GM12878 (cell line): ENCODE measurements at regions not wholly inside any gene's neighbourhood (a gene's known extent, or its start where the extent isn't known, plus 50 kb on each side); places are given as distances from the start of the nearest gene placed in this dataset.

ENCODE experiments used
- ATAC-seq: fragments of 200-7000 bp; cut with Tn5 transposase; 3 replicates; pipeline ENCODE4 v1.9.1; 2020; ENCODE audit warnings: mild to moderate bottlenecking, moderate library complexity
- BruUV-seq: library from RNA; stranded (reverse); fragments of 400-500 nt; replicated peaks from 2 replicates; lab custom pipeline; 2021; lab: Mats Ljungman, UMichigan
- CTCF ChIA-PET: fragments of 300-600 bp; sonication (Branson Sonifier 250); formaldehyde crosslinking; extraction: SDS; loops from one replicate; lab custom pipeline; 2021; ENCODE audit warnings: inconsistent platforms; lab: Yijun Ruan, JAX
- POLR2A ChIA-PET: fragments of 350-600 bp; formaldehyde crosslinking; extraction: SDS; loops from one replicate; lab custom pipeline; 2021; ENCODE audit warnings: inconsistent platforms; lab: Charles Lee
- RAD21 ChIA-PET: fragments of 300-600 bp; sonication (Branson Sonifier 250); formaldehyde crosslinking; loops from one replicate; lab custom pipeline; 2023; ENCODE audit warnings: antibody characterized with exemption; ENCODE audit not compliant: unreplicated experiment; lab: Charles Lee
- SMC1A ChIA-PET: fragments of 300-600 bp; sonication (Branson Sonifier 250); formaldehyde crosslinking; loops from one replicate; lab custom pipeline; 2023; ENCODE audit not compliant: unreplicated experiment, uncharacterized antibody; lab: Charles Lee
- DNase-seq: peaks from one replicate; pipeline ENCODE4 v3.0.0-alpha.2; 2011; ENCODE audit warnings: low read depth, low spot score
- FAIRE-seq: peaks from 3 replicates; lab custom pipeline; 2011; peaks lifted over from hg19 to GRCh38; lab: Jason Lieb, UNC
- H2AFZ ChIP-seq: 2 replicates; pipeline ENCODE4 v1.6.0; 2011; ENCODE audit warnings: low read depth, low read length, control low read depth; ENCODE audit not compliant: control insufficient read depth
- H3K27ac ChIP-seq: 2 replicates; pipeline ENCODE4 v1.5.1; 2011; ENCODE audit warnings: control low read depth; ENCODE audit not compliant: control insufficient read depth, insufficient read depth
- H3K27me3 ChIP-seq, 2 experiments: replicated peaks in 1 of 2; 2 replicates each; pipeline versions ENCODE4 v1.6.0 to v1.6.1; 2011; ENCODE audit warnings: low read length in 1 of 2; ENCODE audit not compliant: control insufficient read depth in 2 of 2, insufficient read depth in 2 of 2
- H3K36me3 ChIP-seq, 2 experiments: 2 replicates each; pipeline ENCODE4 v1.5.1; 2011; ENCODE audit warnings: low read length in 1 of 2; ENCODE audit not compliant: control insufficient read depth in 2 of 2, insufficient read depth in 2 of 2
- H3K4me1 ChIP-seq: 2 replicates; pipeline ENCODE4 v1.6.1; 2011; ENCODE audit warnings: mild to moderate bottlenecking, low read length, moderate library complexity, mixed read lengths; ENCODE audit not compliant: control insufficient read depth, insufficient read depth
- H3K4me2 ChIP-seq: 2 replicates; pipeline ENCODE4 v1.6.0; 2011; ENCODE audit warnings: control low read depth; ENCODE audit not compliant: control insufficient read depth, insufficient read depth
- H3K4me3 ChIP-seq: fragments of 200-600 bp; sonication (generic); 2 replicates; pipeline ENCODE4 v1.5.1; 2016
- H3K79me2 ChIP-seq: 2 replicates; pipeline ENCODE4 v1.6.0; 2011; ENCODE audit warnings: low read length; ENCODE audit not compliant: control insufficient read depth, insufficient read depth
- H3K9ac ChIP-seq: 2 replicates; pipeline ENCODE4 v1.8.0; 2011; ENCODE audit warnings: low read length, control low read depth, mixed read lengths; ENCODE audit not compliant: control insufficient read depth, insufficient read depth
- H3K9me3 ChIP-seq: replicated peaks from 3 replicates; pipeline ENCODE4 v1.5.1; 2011; ENCODE audit warnings: mild to moderate bottlenecking, low read length; ENCODE audit not compliant: control insufficient read depth, insufficient read depth
- H4K20me1 ChIP-seq: 2 replicates; pipeline ENCODE4 v1.6.0; 2011; ENCODE audit not compliant: control insufficient read depth, insufficient read depth
- ASH2L ChIP-seq: fragments of 300-600, 200-600 bp; sonication (generic); IDR thresholded peaks from 2 replicates; pipeline ENCODE4 v1.6.1; 2017; ENCODE audit warnings: low read depth, mild to moderate bottlenecking, borderline replicate concordance
- BMI1 ChIP-seq: fragments of 450-650 bp; IDR thresholded peaks from 2 replicates; pipeline ENCODE4 v1.6.1; 2016; ENCODE audit warnings: mild to moderate bottlenecking, moderate library complexity, borderline replicate concordance
- CREM ChIP-seq: IDR thresholded peaks from 2 replicates; pipeline ENCODE4 v1.6.1; 2014; ENCODE audit warnings: antibody characterized with exemption, low read depth
- IRF4 ChIP-seq: IDR thresholded peaks from 2 replicates; pipeline ENCODE4 v1.6.1; 2011; ENCODE audit warnings: low read depth, low read length
- JUND ChIP-seq: IDR thresholded peaks from 2 replicates; pipeline ENCODE4 v1.6.1; 2012; ENCODE audit warnings: low read depth, mild to moderate bottlenecking, low read length, improper control_type of control experiment, moderate library complexity
- MYC ChIP-seq: IDR thresholded peaks from 2 replicates; pipeline ENCODE4 v1.6.1; 2011; ENCODE audit warnings: mild to moderate bottlenecking, low read length, moderate library complexity, inconsistent platforms; ENCODE audit not compliant: insufficient read depth, insufficient replicate concordance, insufficient read length, severe bottlenecking
- NR2C1 ChIP-seq: fragments of 450-650 bp; IDR thresholded peaks from 2 replicates; pipeline ENCODE4 v1.6.1; 2017; ENCODE audit warnings: antibody characterized with exemption, mild to moderate bottlenecking, moderate library complexity
- POU2F2 ChIP-seq: IDR thresholded peaks from 3 replicates; pipeline ENCODE4 v1.6.1; 2011; ENCODE audit warnings: low read depth, mild to moderate bottlenecking, low read length, borderline replicate concordance
- TCF12 ChIP-seq: IDR thresholded peaks from 2 replicates; pipeline ENCODE4 v1.6.1; 2011; ENCODE audit warnings: low read depth, mild to moderate bottlenecking, low read length
- YBX1 ChIP-seq: fragments of 450-650 bp; IDR thresholded peaks from 2 replicates; pipeline ENCODE4 v1.6.1; 2016; ENCODE audit warnings: antibody characterized with exemption
- ZBED1 ChIP-seq: IDR thresholded peaks from 2 replicates; pipeline ENCODE4 v1.6.1; 2016; ENCODE audit warnings: borderline replicate concordance
- ZNF622 ChIP-seq: fragments of 450-650 bp; IDR thresholded peaks from 2 replicates; pipeline ENCODE4 v1.6.1; 2017; ENCODE audit warnings: mild to moderate bottlenecking, inconsistent platforms
- ZZZ3 ChIP-seq: IDR thresholded peaks from 2 replicates; pipeline ENCODE4 v1.6.1; 2011; ENCODE audit warnings: low read depth; ENCODE audit not compliant: control insufficient read depth, insufficient read length
- WGBS: methylation state at CpG from one replicate; pipeline ENCODE4 v1.1.6; 2016; ENCODE audit warnings: low lambda C conversion rate; ENCODE audit not compliant: insufficient replicate concordance, insufficient coverage; ENCODE audit errors: missing lambda C conversion rate; 5-methylcytosine and 5-hydroxymethylcytosine counted together
- in situ Hi-C: fragments of 300-500 bp; cut with MboI; formaldehyde crosslinking; loops from 9 replicates; pipeline ENCODE4 v1.14.3; 2018; ENCODE audit warnings: mixed read lengths
- intact Hi-C: fragments of 100-400 bp; cut with micrococcal nuclease; formaldehyde crosslinking; loops from one replicate; pipeline ENCODE4 v1.14.2; 2022; ENCODE audit not compliant: unreplicated experiment
- TF ChIP-seq, protein P1 (sequence below): IDR thresholded peaks from 2 replicates; pipeline ENCODE4 v1.6.1; 2011; ENCODE audit warnings: borderline replicate concordance, low read depth, mild to moderate bottlenecking, moderate library complexity, mixed read lengths, low read length; ENCODE audit not compliant: insufficient read depth; ENCODE audit errors: extremely low read length
- TF ChIP-seq, protein P2 (sequence below): fragments of 450-650 bp; IDR thresholded peaks from 2 replicates; pipeline ENCODE4 v1.6.1; 2017; ENCODE audit warnings: mild to moderate bottlenecking, moderate library complexity
- TF ChIP-seq, protein P3 (sequence below): IDR thresholded peaks from 2 replicates; pipeline ENCODE4 v1.6.1; 2011; ENCODE audit warnings: low read depth, low read length, improper control_type of control experiment, borderline replicate concordance
- TF ChIP-seq, protein P4 (sequence below): fragments of 150-350 bp; IDR thresholded peaks from 2 replicates; pipeline ENCODE4 v1.6.1; 2014; ENCODE audit warnings: mild to moderate bottlenecking, low read depth, low read length
- TF ChIP-seq, protein P5 (sequence below): fragments of 450-650 bp; IDR thresholded peaks from 2 replicates; pipeline ENCODE4 v1.6.1; 2017; ENCODE audit warnings: borderline replicate concordance

DNA sequence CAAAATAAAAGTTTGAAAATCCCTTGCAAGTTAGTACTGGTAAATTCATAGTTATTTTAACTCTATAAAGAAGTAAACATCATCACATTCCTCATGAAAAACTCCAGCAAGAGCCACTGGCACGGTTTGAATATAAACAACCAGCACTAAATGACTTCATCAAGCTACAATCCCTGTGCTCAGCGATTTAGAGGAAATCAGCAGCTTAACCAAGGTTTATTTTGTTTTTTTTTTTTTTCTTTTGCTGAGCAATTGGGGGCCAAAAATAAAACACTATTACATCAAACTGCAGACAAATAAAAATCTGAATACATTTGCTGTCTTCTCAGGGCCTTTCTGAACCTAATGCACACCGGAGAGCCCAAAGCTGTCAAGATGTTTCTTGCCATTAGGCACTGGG is 106.2 kb upstream of the SLC24A2 start:
- ATAC-seq (no peak), FAIRE-seq (no peak), DNase-seq (no peak)
- Histone ChIP-seq H3K36me3 (no peaks in the 10 kb centered on the region), H3K9me3 (no peaks in the 10 kb centered on the region), H2AFZ (no peak overlapping the region), H3K9ac (no peak overlapping the region), H3K79me2 (no peaks in the 10 kb centered on the region), H3K4me3 (no peak overlapping the region), H3K27ac (no peak overlapping the region), H3K27me3 (no peaks in the 10 kb centered on the region), H4K20me1 (no peaks in the 10 kb centered on the region), H3K4me1 (no peaks in the 10 kb centered on the region), H3K4me2 (no peak overlapping the region)
- in situ Hi-C loops (no loop called here), intact Hi-C loops (no loop called here)
- POLR2A ChIA-PET: no interaction called here
- RAD21 ChIA-PET: no interaction called here
- BruUV-seq: no TSS peak
- SMC1A ChIA-PET: no interaction called here
- CTCF ChIA-PET: no interaction called here
- 4% methylated on average over 3 of the region's 3 CpGs for WGBS
- TF ChIP-seq CREM (no peak), ZNF622 (no peak), ZZZ3 (no peak), JUND (no peak), ZBED1 (no peak), TCF12 (no peak), IRF4 (no peak), NR2C1 (no peak), MYC (no peak), BMI1 (no peak), POU2F2 (no peak), ASH2L (no peak), YBX1 (no peak)
- TF ChIP-seq, protein P1, sequence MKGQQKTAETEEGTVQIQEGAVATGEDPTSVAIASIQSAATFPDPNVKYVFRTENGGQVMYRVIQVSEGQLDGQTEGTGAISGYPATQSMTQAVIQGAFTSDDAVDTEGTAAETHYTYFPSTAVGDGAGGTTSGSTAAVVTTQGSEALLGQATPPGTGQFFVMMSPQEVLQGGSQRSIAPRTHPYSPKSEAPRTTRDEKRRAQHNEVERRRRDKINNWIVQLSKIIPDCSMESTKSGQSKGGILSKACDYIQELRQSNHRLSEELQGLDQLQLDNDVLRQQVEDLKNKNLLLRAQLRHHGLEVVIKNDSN: no peak
- TF ChIP-seq, protein P2, sequence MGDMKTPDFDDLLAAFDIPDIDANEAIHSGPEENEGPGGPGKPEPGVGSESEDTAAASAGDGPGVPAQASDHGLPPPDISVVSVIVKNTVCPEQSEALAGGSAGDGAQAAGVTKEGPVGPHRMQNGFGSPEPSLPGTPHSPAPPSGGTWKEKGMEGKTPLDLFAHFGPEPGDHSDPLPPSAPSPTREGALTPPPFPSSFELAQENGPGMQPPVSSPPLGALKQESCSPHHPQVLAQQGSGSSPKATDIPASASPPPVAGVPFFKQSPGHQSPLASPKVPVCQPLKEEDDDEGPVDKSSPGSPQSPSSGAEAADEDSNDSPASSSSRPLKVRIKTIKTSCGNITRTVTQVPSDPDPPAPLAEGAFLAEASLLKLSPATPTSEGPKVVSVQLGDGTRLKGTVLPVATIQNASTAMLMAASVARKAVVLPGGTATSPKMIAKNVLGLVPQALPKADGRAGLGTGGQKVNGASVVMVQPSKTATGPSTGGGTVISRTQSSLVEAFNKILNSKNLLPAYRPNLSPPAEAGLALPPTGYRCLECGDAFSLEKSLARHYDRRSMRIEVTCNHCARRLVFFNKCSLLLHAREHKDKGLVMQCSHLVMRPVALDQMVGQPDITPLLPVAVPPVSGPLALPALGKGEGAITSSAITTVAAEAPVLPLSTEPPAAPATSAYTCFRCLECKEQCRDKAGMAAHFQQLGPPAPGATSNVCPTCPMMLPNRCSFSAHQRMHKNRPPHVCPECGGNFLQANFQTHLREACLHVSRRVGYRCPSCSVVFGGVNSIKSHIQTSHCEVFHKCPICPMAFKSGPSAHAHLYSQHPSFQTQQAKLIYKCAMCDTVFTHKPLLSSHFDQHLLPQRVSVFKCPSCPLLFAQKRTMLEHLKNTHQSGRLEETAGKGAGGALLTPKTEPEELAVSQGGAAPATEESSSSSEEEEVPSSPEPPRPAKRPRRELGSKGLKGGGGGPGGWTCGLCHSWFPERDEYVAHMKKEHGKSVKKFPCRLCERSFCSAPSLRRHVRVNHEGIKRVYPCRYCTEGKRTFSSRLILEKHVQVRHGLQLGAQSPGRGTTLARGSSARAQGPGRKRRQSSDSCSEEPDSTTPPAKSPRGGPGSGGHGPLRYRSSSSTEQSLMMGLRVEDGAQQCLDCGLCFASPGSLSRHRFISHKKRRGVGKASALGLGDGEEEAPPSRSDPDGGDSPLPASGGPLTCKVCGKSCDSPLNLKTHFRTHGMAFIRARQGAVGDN: no peak
- TF ChIP-seq, protein P3, sequence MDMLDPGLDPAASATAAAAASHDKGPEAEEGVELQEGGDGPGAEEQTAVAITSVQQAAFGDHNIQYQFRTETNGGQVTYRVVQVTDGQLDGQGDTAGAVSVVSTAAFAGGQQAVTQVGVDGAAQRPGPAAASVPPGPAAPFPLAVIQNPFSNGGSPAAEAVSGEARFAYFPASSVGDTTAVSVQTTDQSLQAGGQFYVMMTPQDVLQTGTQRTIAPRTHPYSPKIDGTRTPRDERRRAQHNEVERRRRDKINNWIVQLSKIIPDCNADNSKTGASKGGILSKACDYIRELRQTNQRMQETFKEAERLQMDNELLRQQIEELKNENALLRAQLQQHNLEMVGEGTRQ: no peak
- TF ChIP-seq, protein P4, sequence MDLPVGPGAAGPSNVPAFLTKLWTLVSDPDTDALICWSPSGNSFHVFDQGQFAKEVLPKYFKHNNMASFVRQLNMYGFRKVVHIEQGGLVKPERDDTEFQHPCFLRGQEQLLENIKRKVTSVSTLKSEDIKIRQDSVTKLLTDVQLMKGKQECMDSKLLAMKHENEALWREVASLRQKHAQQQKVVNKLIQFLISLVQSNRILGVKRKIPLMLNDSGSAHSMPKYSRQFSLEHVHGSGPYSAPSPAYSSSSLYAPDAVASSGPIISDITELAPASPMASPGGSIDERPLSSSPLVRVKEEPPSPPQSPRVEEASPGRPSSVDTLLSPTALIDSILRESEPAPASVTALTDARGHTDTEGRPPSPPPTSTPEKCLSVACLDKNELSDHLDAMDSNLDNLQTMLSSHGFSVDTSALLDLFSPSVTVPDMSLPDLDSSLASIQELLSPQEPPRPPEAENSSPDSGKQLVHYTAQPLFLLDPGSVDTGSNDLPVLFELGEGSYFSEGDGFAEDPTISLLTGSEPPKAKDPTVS: no peak
- TF ChIP-seq, protein P5, sequence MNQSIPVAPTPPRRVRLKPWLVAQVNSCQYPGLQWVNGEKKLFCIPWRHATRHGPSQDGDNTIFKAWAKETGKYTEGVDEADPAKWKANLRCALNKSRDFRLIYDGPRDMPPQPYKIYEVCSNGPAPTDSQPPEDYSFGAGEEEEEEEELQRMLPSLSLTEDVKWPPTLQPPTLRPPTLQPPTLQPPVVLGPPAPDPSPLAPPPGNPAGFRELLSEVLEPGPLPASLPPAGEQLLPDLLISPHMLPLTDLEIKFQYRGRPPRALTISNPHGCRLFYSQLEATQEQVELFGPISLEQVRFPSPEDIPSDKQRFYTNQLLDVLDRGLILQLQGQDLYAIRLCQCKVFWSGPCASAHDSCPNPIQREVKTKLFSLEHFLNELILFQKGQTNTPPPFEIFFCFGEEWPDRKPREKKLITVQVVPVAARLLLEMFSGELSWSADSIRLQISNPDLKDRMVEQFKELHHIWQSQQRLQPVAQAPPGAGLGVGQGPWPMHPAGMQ: no peak
